ENCODE measurements at regions not wholly inside any gene's neighbourhood (a gene's known extent, or its start where the extent isn't known, plus 50 kb on each side); places are given as distances from the start of the nearest gene placed in this dataset.

DNA sequence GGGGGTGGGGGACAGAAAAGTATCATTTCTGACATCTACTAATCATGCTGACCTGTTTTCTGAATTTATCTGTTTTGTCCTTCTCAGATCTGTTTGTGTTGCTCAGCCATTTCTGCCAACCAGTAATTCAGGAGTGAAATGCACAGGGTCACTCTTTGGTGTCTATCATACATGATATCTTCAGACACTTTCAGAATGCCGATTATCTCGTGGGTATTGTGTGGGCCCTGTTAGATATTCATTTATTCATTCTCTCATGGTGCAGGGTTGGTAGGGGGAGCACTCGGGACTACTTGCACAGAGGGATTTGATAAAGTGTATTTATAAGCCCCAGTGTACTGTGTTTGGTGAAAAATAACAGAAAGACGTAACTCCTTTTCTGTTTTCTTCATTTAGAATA is 101.2 kb upstream of the CITED2 start:
- Histone ChIP-seq H3K27ac (no peak overlapping the region), H3K4me1 (ENCODE audit: insufficient read depth) (peaks cover 16% of the 10 kb centered on the region), H3K79me2 (no peaks in the 10 kb centered on the region), H3K4me3 (no peak overlapping the region), H2AFZ (peak overlapping the region; percentile 24), H3K9me2 (replicated peaks; ENCODE audit: insufficient read depth) (no peaks in the 10 kb centered on the region), H3K4me2 (no peak overlapping the region), H3K36me3 (replicated peaks; ENCODE audit: insufficient read depth, low read depth) (no peaks in the 10 kb centered on the region), H3K27me3 (no peaks in the 10 kb centered on the region), H3K9me3 (ENCODE audit: low read depth) (no peaks in the 10 kb centered on the region), H4K20me1 (ENCODE audit: insufficient read depth, poor library complexity, severe bottlenecking) (no peaks in the 10 kb centered on the region)
- TF ChIP-seq EZH2phosphoT487 (IDR thresholded peaks at IDR 0.05; ENCODE audit: low read depth, severe bottlenecking, unreplicated experiment) (no peak), EZH2 (IDR thresholded peaks at IDR 0.05; ENCODE audit: borderline replicate concordance) (no peak), CTCF (IDR thresholded peaks at IDR 0.05; ENCODE audit: poor library complexity) (no peak)
- DNase-seq (ENCODE audit: low spot score): no peak
- WGBS (ENCODE audit: low lambda C conversion rate, missing lambda C conversion rate): 68% methylated on average over 4 of the region's 4 CpGs

GRCh38 chr6:139475241-139475640 is 100.8 kb upstream of the CITED2 start:
- H3K79me2 ChIP-seq: no peaks in the 10 kb centered on the region
- H3K9me2 ChIP-seq (replicated peaks; ENCODE audit: insufficient read depth): no peaks in the 10 kb centered on the region
- DNase-seq (ENCODE audit: low spot score): no peak
- peaks cover 16% of the 10 kb centered on the region for H3K4me1 ChIP-seq (ENCODE audit: insufficient read depth)
- H3K4me2 ChIP-seq: peak overlapping the region; percentile 55
- H3K27ac ChIP-seq: no peak overlapping the region
- H3K27me3 ChIP-seq: no peaks in the 10 kb centered on the region
- no peak for TF ChIP-seq EZH2 (IDR thresholded peaks at IDR 0.05; ENCODE audit: borderline replicate concordance)
- no peak for TF ChIP-seq CTCF (IDR thresholded peaks at IDR 0.05; ENCODE audit: poor library complexity)
- no peak for TF ChIP-seq EZH2phosphoT487 (IDR thresholded peaks at IDR 0.05; ENCODE audit: low read depth, severe bottlenecking, unreplicated experiment)
- H3K9me3 ChIP-seq (ENCODE audit: low read depth): no peaks in the 10 kb centered on the region
- H3K4me3 ChIP-seq: no peak overlapping the region
- H3K36me3 ChIP-seq (replicated peaks; ENCODE audit: insufficient read depth, low read depth): no peaks in the 10 kb centered on the region
- WGBS (ENCODE audit: low lambda C conversion rate, missing lambda C conversion rate): 72% methylated on average over 5 of the region's 5 CpGs
- peak overlapping the region; percentile 24 for H2AFZ ChIP-seq
- H4K20me1 ChIP-seq (ENCODE audit: insufficient read depth, poor library complexity, severe bottlenecking): no peaks in the 10 kb centered on the region

DNA sequence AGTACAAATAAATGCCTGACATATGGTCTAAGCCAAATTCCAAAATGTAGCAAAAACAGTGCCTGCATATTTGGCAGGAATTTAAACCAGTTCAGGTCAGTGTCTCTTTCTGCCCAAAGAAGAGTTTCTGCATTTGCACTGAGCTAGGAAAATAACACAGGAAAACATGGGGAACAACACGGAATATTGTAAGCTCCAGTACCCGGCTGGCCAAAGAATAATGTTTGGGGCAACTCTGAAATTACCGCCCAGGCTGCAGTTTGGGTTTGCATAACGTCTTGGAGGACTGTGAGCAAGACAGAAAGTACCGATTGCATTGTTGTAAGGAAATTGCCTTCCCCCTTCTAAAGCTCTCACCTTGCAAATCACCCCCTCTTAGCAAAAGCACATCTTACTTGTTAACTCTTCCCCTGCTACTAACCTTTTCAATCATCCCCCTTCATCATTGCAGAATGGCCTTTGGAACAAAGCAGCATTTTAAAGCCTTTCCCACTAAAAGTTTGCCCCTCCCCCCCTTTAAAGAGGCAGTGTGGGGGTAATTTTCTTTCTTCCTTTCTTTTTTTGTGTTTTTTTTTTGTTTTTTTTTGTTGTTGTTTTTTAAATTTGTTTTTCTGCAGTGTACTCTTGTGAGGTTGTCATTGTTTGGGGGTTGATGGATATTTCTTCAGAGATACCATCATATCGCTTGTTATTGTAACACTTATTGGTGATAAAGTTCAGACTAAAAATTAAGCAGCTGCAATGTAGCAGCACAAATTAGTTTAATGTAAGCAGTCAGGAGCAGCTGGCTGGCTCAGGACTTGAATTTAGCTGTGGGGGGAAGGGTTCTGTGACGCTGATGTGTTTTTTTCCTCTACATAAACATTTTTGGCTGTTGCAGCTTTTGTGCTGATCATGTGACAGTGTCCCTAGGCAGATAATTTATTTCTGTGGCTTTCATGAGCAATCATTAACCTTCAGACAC is 100.0 kb upstream of the CITED2 start:
- H3K27ac ChIP-seq: peak overlapping the region; percentile 48
- no peaks in the 10 kb centered on the region for H3K9me3 ChIP-seq (ENCODE audit: low read depth)
- no peak overlapping the region for H3K4me3 ChIP-seq
- H3K4me2 ChIP-seq: peak overlapping the region; percentile 55
- H3K36me3 ChIP-seq (replicated peaks; ENCODE audit: insufficient read depth, low read depth): no peaks in the 10 kb centered on the region
- H3K79me2 ChIP-seq: no peaks in the 10 kb centered on the region
- WGBS (ENCODE audit: low lambda C conversion rate, missing lambda C conversion rate): 21% methylated on average over 7 of the region's 7 CpGs
- TF ChIP-seq CTCF (IDR thresholded peaks at IDR 0.05; ENCODE audit: poor library complexity): no peak
- no peak for TF ChIP-seq EZH2 (IDR thresholded peaks at IDR 0.05; ENCODE audit: borderline replicate concordance)
- no peak for TF ChIP-seq EZH2phosphoT487 (IDR thresholded peaks at IDR 0.05; ENCODE audit: low read depth, severe bottlenecking, unreplicated experiment)
- no peaks in the 10 kb centered on the region for H3K9me2 ChIP-seq (replicated peaks; ENCODE audit: insufficient read depth)
- H4K20me1 ChIP-seq (ENCODE audit: insufficient read depth, poor library complexity, severe bottlenecking): no peaks in the 10 kb centered on the region
- H3K27me3 ChIP-seq: no peaks in the 10 kb centered on the region
- H2AFZ ChIP-seq: peak overlapping the region; percentile 15
- DNase-seq (ENCODE audit: low spot score): peak; percentile 33
- peaks cover 16% of the 10 kb centered on the region for H3K4me1 ChIP-seq (ENCODE audit: insufficient read depth)

Measured in hepatocyte (in vitro differentiated cells).